ENCODE measurements at regions not wholly inside any gene's neighbourhood (a gene's known extent, or its start where the extent isn't known, plus 50 kb on each side); places are given as distances from the start of the nearest gene placed in this dataset.

- Mint-ChIP-seq H3K4me3 (peak overlapping the region; percentile 35), H3K27ac (peak overlapping the region; percentile 8)
Measured at GRCh38 chr1:56330391-56331026, 248.9 kb downstream of the PLPP3 start.

GRCh38 chr1:56329970-56330369 lies 249.4 kb downstream of the PLPP3 start:
- Mint-ChIP-seq H3K4me1 (ENCODE audit: unreplicated experiment) (peaks cover 33% of the 10 kb centered on the region), H3K4me3 (peak overlapping the region; percentile 35), H3K36me3 (no peaks in the 10 kb centered on the region), H3K27me3 (no peaks in the 10 kb centered on the region), H3K9me3 (no peaks in the 10 kb centered on the region), H3K27ac (peak overlapping the region; percentile 8)
- DNase-seq (ENCODE audit: extremely low spot score, unreplicated experiment): no peak
- no peak for TF ChIP-seq CTCF (conservative IDR thresholded peaks at IDR 0.05)

More at GRCh38 chr1:56330391-56331026, 248.9 kb downstream of the PLPP3 start:
- no peak for DNase-seq (ENCODE audit: extremely low spot score, unreplicated experiment)
- H3K27me3 Mint-ChIP-seq: no peaks in the 10 kb centered on the region
- H3K36me3 Mint-ChIP-seq: no peaks in the 10 kb centered on the region
- peaks cover 38% of the 10 kb centered on the region for H3K4me1 Mint-ChIP-seq (ENCODE audit: unreplicated experiment)
- no peaks in the 10 kb centered on the region for H3K9me3 Mint-ChIP-seq
- TF ChIP-seq CTCF (conservative IDR thresholded peaks at IDR 0.05): no peak

GRCh38 chr1:56327195-56327594 lies 252.2 kb downstream of the PLPP3 start:
- H3K4me1 Mint-ChIP-seq (ENCODE audit: unreplicated experiment): peaks cover 32% of the 10 kb centered on the region
- TF ChIP-seq CTCF (conservative IDR thresholded peaks at IDR 0.05): no peak
- no peak overlapping the region for H3K4me3 Mint-ChIP-seq
- no peaks in the 10 kb centered on the region for H3K27me3 Mint-ChIP-seq
- no peak for DNase-seq (ENCODE audit: extremely low spot score, unreplicated experiment)
- no peaks in the 10 kb centered on the region for H3K9me3 Mint-ChIP-seq
- H3K27ac Mint-ChIP-seq: no peak overlapping the region
- no peaks in the 10 kb centered on the region for H3K36me3 Mint-ChIP-seq

GRCh38 chr1:56326056-56326455 lies 253.3 kb downstream of the PLPP3 start:
- H3K4me1 Mint-ChIP-seq (ENCODE audit: unreplicated experiment): peaks cover 21% of the 10 kb centered on the region
- no peak overlapping the region for H3K4me3 Mint-ChIP-seq
- H3K9me3 Mint-ChIP-seq: no peaks in the 10 kb centered on the region
- no peaks in the 10 kb centered on the region for H3K36me3 Mint-ChIP-seq
- TF ChIP-seq CTCF (conservative IDR thresholded peaks at IDR 0.05): no peak
- no peaks in the 10 kb centered on the region for H3K27me3 Mint-ChIP-seq
- H3K27ac Mint-ChIP-seq: no peak overlapping the region
- DNase-seq (ENCODE audit: extremely low spot score, unreplicated experiment): no peak

GRCh38 chr1:56324504-56324903 lies 254.9 kb downstream of the PLPP3 start:
- H3K4me1 Mint-ChIP-seq (ENCODE audit: unreplicated experiment): peaks cover 24% of the 10 kb centered on the region
- H3K4me3 Mint-ChIP-seq: no peak overlapping the region
- H3K36me3 Mint-ChIP-seq: no peaks in the 10 kb centered on the region
- no peaks in the 10 kb centered on the region for H3K9me3 Mint-ChIP-seq
- H3K27ac Mint-ChIP-seq: no peak overlapping the region
- no peak for TF ChIP-seq CTCF (conservative IDR thresholded peaks at IDR 0.05)
- DNase-seq (ENCODE audit: extremely low spot score, unreplicated experiment): no peak
- H3K27me3 Mint-ChIP-seq: no peaks in the 10 kb centered on the region
